ENCODE measurements at regions not wholly inside any gene's neighbourhood (a gene's known extent, or its start where the extent isn't known, plus 50 kb on each side); places are given as distances from the start of the nearest gene placed in this dataset.

- DNase-seq (ENCODE audit: low read depth in 2 of 2), result no peak
Observed at GRCh38 chr11:11044137-11044855, 186.4 kb upstream of the ZBED5 start.

DNA sequence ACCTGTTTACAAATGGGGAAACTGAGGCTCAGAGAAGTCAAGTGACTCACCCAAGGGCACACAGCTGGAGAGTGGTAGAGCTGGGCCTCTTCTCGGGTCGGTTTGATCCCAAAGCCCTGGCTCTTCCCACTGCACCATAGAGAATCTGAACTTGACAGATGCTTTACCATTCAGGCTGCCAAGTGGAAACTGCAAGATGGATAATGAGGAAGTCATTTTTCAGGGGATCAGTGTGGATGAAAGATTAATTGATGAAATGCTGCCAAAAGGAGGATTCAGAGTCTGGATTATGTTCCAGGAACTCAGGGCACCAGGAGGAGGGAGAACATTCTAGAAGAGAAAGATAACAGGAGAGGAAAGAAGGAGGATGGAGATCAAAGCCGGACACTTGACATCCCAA lies 185.9 kb upstream of the ZBED5 start:
- no peak for DNase-seq (ENCODE audit: low read depth in 2 of 2)

GRCh38 chr11:11039208-11039965 lies 181.5 kb upstream of the ZBED5 start:
- DNase-seq (ENCODE audit: low read depth in 2 of 2), result no peak

- no peak for DNase-seq (ENCODE audit: low read depth in 2 of 2)
Observed at GRCh38 chr11:11038782-11039181, 180.9 kb upstream of the ZBED5 start.

DNA sequence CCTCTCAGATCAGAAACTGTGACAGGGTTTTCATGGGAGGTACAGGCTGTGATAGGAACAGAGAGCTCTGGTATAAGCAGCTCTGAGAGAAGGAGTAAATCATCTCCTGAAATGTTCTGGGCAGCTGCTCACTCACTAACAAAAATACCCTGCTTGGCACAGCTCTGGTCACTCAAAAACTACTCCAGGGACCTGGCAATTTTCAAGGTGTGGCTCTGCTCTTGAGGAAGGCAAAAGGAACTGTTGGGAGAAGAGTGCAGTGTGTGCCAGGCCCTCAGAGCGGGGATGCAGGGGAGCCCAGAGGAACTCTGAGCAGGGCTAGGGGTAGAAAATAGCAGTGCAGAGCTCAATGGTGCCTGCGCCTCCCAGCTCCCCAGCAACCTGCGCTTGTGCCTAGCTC lies 180.5 kb upstream of the ZBED5 start:
- no peak for DNase-seq (ENCODE audit: low read depth in 2 of 2)

GRCh38 chr11:11036848-11037732 lies 179.2 kb upstream of the ZBED5 start:
- no peak for DNase-seq (ENCODE audit: low read depth in 2 of 2)

DNA sequence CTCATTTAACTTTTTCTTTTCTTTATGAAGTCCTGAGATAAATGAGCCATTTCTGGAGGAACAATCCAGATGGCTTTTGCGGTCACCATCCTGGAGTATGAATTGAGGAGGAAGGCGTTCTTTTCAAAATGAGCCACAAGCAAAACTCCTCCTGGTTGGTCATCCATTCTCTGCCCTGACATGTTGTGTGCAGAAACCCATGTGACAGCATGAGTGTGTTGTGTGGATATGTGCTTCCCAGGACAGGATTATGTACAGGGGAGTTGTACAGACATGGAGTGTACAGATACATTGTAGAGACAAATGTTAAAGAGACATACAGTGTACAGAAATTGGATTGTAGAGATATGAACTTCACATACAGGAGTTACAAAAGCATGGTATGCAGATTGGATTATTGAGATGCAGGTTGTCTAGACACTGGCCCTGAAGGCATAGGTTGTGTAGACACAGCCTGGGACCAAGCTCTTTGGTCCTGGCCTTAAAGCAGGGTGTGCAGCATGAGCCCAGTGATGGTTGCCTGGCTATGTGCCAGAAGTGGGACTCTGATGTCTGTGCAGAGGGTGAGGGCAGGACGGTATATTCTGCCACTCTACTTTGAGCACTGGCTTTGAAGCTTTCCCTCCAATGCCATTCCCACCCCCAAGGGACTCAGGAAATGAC lies 178.5 kb upstream of the ZBED5 start:
- DNase-seq (ENCODE audit: low read depth in 2 of 2), result no peak

DNA sequence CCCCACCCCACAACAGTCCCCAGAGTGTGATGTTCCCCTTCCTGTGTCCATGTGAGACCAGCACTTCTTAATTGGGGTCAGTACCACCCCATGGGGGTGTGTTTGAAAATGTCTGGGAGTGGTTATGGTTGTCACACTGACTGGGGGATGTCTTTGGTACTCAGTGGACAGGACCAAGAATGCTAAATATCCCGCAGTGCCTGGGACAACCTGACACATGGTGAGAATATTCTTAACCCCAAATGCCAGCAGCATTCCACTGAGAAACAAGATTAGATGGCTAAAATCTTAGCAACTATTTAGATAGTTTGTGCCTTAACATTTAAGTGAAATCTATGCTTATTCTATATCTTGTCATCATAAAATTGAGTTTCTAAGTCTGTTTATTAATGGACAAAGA lies 177.5 kb upstream of the ZBED5 start:
- no peak for DNase-seq (ENCODE audit: low read depth in 2 of 2)

DNA sequence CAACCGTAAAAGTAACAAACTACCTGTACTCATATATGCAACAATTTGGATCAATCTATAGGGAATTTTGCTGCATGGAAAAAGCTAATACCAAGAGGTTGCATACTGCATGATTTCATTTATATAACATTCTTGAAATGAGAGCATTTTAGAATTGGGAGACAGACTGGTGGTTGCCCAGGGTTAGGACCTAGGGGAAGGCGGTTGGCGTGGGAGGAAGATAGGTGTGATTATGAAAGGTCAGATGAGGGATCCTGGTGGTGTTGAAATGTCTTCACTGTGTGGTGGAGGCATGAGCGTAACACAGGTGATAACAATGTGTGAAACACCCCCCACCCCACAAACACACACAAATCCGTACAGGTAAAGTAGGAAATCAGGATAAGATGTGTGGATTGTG lies 176.6 kb upstream of the ZBED5 start:
- no peak for DNase-seq (ENCODE audit: low read depth in 2 of 2)

- no peak for DNase-seq (ENCODE audit: low read depth in 2 of 2)
Observed at GRCh38 chr11:11032066-11032465, 174.2 kb upstream of the ZBED5 start.

GRCh38 chr11:11029027-11029426 lies 171.2 kb upstream of the ZBED5 start:
- no peak for DNase-seq (ENCODE audit: low read depth in 2 of 2)

DNA sequence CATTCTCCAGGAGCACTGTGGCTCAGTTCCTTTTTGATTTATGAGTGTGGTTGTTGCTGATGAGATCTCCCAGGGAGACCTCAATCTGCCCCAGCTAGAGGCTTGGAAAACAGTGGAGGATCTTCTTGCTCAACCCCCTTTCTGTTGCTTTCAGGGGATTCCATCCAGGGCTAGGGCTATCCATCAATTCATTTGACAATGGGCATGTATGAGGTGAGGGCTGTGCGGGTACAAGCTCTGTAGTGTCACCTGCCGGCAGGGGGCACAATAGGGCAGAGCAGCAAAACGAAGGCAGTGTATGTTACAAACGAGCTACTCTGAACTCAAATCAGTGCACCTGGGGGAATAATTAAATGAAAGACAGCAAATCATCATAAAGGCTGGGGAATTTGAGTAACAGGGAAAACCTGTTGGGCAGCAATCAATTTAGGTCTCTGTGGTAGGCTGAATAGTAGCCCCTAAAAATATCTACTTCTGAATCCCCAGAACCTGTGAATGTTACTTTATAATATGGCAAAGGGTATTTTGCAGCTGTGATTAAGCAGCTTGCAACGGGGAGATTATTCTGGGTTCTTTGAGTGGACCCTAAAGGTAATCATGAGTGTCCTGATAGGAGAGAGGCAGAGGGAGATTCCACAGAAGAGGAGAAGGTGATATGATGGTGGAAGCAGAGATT lies 170.3 kb upstream of the ZBED5 start:
- peak; percentile 77 to 78 for DNase-seq (ENCODE audit: low read depth in 2 of 2)

DNA sequence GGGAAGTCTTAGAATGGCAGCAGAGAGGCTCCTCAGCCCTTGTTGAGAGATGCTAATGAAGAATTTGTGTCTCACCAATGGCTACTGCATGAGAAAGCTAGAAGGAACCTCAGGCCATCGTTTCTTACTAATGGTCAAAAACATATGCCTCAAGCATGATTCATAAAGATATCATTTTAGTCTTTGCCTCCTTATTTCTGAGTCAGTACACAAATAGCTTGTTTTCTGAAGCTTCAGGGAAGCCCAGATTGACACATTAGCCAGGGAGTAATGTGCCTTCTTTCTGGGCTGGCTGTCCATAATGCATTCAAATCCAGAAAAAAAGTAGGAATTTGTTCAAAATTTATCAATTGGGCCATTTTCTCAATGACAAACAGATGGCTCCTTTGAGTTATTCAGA lies 169.4 kb upstream of the ZBED5 start:
- peak; percentile 40 to 50 for DNase-seq (ENCODE audit: low read depth in 2 of 2)

GRCh38 chr11:11025087-11025486 lies 167.2 kb upstream of the ZBED5 start:
- no peak for DNase-seq (ENCODE audit: low read depth in 2 of 2)

DNA sequence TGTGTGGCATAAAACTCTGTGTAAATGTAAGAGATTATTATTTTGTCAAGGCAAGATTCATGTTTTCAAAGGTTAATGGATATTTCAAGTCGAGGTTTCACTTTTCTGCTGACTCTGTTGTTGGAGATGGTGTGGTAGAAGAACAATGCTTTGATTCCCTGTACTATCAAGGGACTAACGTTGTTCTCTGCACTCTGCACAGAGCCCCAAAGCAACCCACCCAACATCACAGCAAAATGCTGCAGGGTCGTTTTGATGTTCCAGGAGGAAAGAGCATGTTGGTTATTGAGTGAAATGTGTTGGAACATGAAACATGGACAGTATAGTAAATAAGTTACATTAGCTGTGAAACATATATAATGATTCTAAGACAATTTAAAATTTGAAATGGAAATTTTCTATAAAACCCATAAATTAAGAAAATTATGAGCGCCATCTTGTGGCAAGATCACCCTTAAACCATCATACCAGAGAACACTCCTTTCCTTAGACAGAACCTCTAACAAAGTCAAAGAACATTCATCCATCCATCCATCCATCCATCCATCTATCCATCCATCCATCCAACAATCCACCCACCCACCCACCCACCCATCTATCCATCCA lies 164.4 kb upstream of the ZBED5 start:
- no peak for DNase-seq (ENCODE audit: low read depth in 2 of 2)

- DNase-seq (ENCODE audit: low read depth in 2 of 2), result no peak
Observed at GRCh38 chr11:11021563-11021962, 163.7 kb upstream of the ZBED5 start.

GRCh38 chr11:11020747-11021149 lies 162.9 kb upstream of the ZBED5 start:
- DNase-seq (ENCODE audit: low read depth in 2 of 2), result no peak

GRCh38 chr11:11020219-11020726 lies 162.4 kb upstream of the ZBED5 start:
- no peak for DNase-seq (ENCODE audit: low read depth in 2 of 2)

DNA sequence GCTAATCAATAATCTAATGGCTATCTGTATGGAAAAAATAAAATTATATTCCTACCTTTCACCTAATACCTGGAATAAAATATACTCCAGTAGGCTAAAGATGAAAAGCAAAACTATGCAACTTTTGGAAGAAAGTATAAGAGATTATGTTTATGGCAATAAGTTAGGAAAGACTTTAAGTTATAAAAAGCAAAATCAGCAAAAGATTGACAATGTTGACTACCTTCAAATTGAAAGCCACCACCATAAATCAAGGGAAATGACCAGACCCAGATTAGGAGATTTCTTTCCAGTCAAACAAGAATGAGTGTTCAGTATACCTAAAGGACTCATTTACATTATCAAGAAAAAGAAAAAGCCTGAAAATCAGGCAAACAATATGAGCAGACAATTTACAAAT lies 159.1 kb upstream of the ZBED5 start:
- DNase-seq (ENCODE audit: low read depth in 2 of 2), result no peak

DNA sequence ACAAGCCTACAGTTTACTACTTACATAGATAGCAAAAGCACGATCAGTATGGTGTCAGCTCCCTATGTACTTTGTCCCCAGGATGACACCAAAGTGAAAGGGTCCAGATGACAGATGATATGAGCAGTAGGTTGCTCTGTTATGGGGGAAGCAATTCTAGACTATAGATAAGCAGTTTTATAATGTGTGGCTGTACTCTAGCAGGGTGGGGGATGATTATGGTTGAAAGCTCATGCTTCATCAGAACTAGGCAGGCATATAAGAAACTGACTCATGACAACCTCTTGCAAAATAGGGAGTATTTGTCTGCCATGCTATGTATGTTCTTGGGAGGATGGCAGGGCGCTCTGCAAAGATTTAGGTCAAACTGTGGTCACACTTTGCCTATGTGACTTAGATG lies 158.2 kb upstream of the ZBED5 start:
- no peak for DNase-seq (ENCODE audit: low read depth in 2 of 2)

DNA sequence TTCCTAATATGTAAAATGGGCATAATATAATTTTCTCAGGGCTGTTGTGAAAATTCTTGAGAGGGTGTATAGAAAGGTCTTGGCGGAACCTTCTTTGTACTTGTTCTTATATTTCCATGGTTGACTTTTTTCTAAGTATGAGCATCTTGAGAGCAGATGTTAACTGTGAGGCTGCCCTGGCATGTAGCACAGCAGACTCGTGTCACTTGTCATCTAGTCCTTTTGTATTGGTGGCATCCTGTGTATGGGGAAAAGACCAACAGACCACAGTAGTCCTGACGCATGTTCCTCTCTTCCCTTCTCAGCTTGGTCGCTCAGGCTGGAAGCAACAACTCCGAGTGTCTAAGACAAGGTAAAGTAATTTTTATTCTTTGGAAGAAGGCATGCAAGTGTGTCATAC lies 153.8 kb upstream of the ZBED5 start:
- DNase-seq (ENCODE audit: low read depth in 2 of 2), result no peak
